ENCODE measurements at regions not wholly inside any gene's neighbourhood (a gene's known extent, or its start where the extent isn't known, plus 50 kb on each side); places are given as distances from the start of the nearest gene placed in this dataset.

DNA sequence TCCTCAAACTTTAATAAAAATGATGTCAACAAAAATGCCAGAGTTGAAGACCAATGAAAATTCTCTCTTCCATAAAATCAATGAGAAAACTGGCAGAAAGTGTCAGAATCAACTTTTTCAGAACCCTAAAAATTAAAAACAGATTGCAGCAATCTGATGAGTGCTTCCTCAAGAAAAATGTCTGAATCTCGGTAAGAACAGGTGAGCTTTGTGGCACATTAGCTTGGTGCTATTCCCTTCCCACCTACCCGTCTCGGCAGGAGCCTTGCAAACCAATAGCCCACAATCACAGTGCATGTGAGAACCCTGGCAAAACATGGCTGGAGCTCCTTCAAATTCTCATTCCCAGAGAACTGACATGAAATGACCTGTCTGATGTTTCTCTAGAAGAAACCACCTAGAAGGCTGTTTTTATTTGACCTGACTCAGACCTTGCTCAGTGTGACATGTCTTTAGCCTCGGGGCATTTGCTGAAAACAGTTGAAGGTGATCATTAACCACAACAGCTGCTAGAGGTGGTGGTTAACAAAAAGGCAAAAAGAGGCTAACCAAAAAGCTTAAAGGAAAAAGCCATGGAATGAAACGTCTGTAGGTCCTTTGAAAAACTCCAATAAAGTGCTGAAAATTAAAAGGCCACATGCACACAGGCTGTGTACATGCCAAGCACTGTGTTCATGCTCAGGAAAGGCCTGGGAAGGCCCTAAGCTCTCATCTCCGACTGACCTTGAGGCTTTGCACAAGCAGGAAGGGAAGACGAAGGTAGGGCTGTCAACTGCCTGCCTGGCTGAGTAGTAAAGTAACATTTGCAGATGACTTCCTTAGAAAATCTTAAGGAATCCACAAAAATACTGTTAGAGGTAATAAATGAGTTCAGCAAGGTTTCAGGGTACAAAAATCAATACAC, 253.0 kb upstream of the NSMCE3 start:
- ATAC-seq (ENCODE audit: low FRiP score in 2 of 2) (no peak), DNase-seq (no peak)
- TF ChIP-seq EP300 (IDR thresholded peaks at IDR 0.05) (no peak), POLR2AphosphoS5 (IDR thresholded peaks at IDR 0.05) (no peak), POLR2A (IDR thresholded peaks at IDR 0.05) (no peak)
- TF ChIP-seq, protein P1, sequence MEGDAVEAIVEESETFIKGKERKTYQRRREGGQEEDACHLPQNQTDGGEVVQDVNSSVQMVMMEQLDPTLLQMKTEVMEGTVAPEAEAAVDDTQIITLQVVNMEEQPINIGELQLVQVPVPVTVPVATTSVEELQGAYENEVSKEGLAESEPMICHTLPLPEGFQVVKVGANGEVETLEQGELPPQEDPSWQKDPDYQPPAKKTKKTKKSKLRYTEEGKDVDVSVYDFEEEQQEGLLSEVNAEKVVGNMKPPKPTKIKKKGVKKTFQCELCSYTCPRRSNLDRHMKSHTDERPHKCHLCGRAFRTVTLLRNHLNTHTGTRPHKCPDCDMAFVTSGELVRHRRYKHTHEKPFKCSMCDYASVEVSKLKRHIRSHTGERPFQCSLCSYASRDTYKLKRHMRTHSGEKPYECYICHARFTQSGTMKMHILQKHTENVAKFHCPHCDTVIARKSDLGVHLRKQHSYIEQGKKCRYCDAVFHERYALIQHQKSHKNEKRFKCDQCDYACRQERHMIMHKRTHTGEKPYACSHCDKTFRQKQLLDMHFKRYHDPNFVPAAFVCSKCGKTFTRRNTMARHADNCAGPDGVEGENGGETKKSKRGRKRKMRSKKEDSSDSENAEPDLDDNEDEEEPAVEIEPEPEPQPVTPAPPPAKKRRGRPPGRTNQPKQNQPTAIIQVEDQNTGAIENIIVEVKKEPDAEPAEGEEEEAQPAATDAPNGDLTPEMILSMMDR (IDR thresholded peaks at IDR 0.05) = no peak
- Histone ChIP-seq H3K27me3 (no peaks in the 10 kb centered on the region), H3K9me3 (no peaks in the 10 kb centered on the region), H3K36me3 (no peaks in the 10 kb centered on the region), H3K4me3 (no peak overlapping the region), H3K4me1 (peaks cover 0 to 7% (median 2%) of the 10 kb centered on the region in 4 donors), H3K27ac (no peak overlapping the region)
- WGBS, 2 donors = 66 to 71% methylated on average over 7 of the region's 7 CpGs

DNA sequence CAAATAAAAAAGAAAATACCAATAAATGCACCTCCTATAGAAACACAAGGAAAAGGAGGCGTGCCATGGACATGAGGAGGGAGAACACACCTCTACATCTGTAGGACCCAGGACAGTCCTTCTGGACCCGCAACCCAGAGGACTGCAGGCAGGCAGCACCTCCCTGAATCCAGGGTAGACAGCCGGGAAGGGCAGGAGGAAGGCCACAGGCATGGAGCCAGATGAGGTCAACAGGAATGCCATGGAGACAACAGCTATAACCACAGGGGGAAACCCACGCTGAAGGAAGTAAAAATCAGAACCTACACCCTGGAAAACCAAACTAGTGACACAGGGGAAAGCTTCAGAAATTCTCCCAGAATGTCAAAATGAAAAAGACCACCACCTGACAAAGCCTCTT, 248.8 kb upstream of the NSMCE3 start:
- Histone ChIP-seq H3K4me1 (peaks cover 0 to 9% (median 3%) of the 10 kb centered on the region in 4 donors), H3K36me3 (no peaks in the 10 kb centered on the region), H3K4me3 (no peak overlapping the region), H3K27ac (peak overlapping the region in 1 of 4 donors; percentile 19), H3K9me3 (no peaks in the 10 kb centered on the region), H3K27me3 (no peaks in the 10 kb centered on the region)
- ATAC-seq (ENCODE audit: low FRiP score in 2 of 2) (no peak), DNase-seq (no peak)
- TF ChIP-seq POLR2AphosphoS5 (IDR thresholded peaks at IDR 0.05) (no peak), POLR2A (IDR thresholded peaks at IDR 0.05) (no peak), EP300 (IDR thresholded peaks at IDR 0.05) (no peak)
- TF ChIP-seq, protein P1 (IDR thresholded peaks at IDR 0.05) = no peak
- WGBS, 2 donors = 50 to 55% methylated on average over 4 of the region's 4 CpGs

DNA sequence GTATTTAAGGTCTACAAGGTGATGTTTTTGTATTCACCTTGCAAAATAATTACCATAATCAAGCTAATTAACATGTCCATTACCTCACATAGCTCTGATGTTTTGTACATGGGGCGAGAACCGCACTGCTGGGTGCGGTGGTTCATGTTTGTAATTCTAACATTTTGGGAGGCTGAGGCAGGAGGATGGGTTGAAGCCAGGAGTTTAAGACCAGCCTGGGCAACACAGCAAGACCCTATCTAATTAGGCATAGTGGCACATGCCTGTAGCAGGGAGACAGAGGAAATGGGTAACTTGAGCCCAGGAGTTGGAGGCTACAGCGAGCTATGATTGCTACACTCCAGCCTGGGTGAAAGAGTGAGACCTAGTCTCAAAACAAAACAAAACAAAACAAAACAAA, 248.2 kb upstream of the NSMCE3 start:
- 86 to 88% methylated on average over 4 of the region's 4 CpGs for WGBS, 2 donors
- Histone ChIP-seq H3K9me3 (no peaks in the 10 kb centered on the region), H3K4me3 (no peak overlapping the region), H3K4me1 (peaks cover 0 to 9% (median 3%) of the 10 kb centered on the region in 4 donors), H3K36me3 (no peaks in the 10 kb centered on the region), H3K27ac (peak overlapping the region in 1 of 4 donors; percentile 19), H3K27me3 (no peaks in the 10 kb centered on the region)
- no peak for TF ChIP-seq EP300 (IDR thresholded peaks at IDR 0.05)
- TF ChIP-seq POLR2AphosphoS5 (IDR thresholded peaks at IDR 0.05) = no peak
- no peak for TF ChIP-seq POLR2A (IDR thresholded peaks at IDR 0.05)
- TF ChIP-seq, protein P1 (IDR thresholded peaks at IDR 0.05) = no peak
- DNase-seq = no peak
- ATAC-seq (ENCODE audit: low FRiP score in 2 of 2) = no peak

DNA sequence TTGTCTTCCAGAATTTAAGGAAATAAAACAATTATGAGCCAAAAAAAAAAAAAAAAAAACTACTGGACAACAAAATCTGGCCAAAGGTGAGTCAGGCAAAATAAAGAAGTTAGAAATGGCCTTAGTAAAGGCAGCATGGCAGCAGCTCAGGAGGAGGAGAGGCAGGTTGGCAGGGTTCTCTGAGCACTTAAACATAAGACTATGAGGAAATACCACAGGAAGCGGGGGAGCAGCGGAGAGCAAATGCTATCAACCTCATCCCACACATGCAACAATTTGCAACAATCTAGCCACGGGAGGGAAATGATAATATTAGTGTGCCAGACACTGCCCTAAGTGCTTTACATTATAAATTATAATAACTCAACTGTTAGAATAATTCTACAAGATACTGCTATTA, 247.3 kb upstream of the NSMCE3 start:
- Histone ChIP-seq H3K4me3 (no peak overlapping the region), H3K36me3 (no peaks in the 10 kb centered on the region), H3K9me3 (no peaks in the 10 kb centered on the region), H3K27ac (no peak overlapping the region), H3K4me1 (peaks cover 0 to 9% (median 3%) of the 10 kb centered on the region in 4 donors), H3K27me3 (no peaks in the 10 kb centered on the region)
- TF ChIP-seq EP300 (IDR thresholded peaks at IDR 0.05) (no peak), POLR2A (IDR thresholded peaks at IDR 0.05) (no peak), POLR2AphosphoS5 (IDR thresholded peaks at IDR 0.05) (no peak)
- TF ChIP-seq, protein P1 (IDR thresholded peaks at IDR 0.05) = no peak
- ATAC-seq (ENCODE audit: low FRiP score in 2 of 2) (no peak), DNase-seq (no peak)
- WGBS, 2 donors = 61 to 67% methylated on average over 3 of the region's 3 CpGs

Measured in upper lobe of left lung (tissue), 6 donors.